Smooth muscle cell of the brain vasculature (primary cell): ENCODE measurements at regions not wholly inside any gene's neighbourhood (a gene's known extent, or its start where the extent isn't known, plus 50 kb on each side); places are given as distances from the start of the nearest gene placed in this dataset.

Experiments used
- DNase-seq: peaks from one replicate; pipeline ENCODE4 v3.0.0-alpha.2; 2012; ENCODE audit warnings: low read depth, low spot score

GRCh38 chr3:110804856-110805255, 266.8 kb upstream of the NECTIN3 start:
- no peak for DNase-seq

DNA sequence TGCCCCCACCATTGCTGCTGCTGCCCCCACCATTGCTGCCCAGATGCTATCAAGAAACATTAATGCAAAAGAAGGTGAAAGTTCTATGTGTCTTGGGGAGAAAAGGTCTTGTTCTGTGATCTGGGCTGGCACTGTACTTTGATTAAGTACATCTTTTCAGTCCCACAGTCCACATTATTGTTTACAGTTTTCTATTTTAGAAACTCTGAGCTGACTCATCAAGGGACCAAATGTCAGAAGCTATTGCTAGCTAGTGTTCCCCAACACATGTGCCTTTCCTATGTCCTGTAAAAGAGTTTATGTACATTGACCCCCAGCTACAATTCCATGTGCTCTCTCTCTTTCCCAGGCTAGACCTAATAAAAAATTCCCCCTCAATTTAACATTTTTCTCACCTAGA, 264.7 kb upstream of the NECTIN3 start:
- DNase-seq: no peak

- no peak for DNase-seq
These were observed 263.0 kb upstream of the NECTIN3 start for GRCh38 chr3:110808630-110809029.

- DNase-seq: no peak
These were observed 261.3 kb upstream of the NECTIN3 start for GRCh38 chr3:110810356-110810755.

- no peak for DNase-seq
These were observed 260.6 kb upstream of the NECTIN3 start for GRCh38 chr3:110811050-110811449.

DNA sequence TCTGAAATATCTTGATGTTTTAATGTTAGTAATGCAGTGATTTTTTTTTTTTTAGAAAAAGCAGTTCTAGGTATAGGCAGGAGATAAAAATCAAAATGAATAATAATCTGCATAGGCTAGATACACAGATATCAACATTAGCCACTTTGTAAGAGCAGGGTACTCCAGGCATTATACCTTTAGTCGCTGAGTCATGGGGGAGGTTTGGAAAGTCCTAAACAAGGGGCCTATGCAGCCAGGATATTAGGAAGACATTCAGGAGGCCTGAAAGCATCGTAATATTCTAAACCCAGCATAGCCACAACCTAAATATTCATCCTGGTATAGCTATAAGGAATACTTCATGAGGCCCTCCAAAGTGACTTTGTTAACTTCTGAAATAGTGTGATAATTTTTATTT, 258.1 kb upstream of the NECTIN3 start:
- no peak for DNase-seq

DNA sequence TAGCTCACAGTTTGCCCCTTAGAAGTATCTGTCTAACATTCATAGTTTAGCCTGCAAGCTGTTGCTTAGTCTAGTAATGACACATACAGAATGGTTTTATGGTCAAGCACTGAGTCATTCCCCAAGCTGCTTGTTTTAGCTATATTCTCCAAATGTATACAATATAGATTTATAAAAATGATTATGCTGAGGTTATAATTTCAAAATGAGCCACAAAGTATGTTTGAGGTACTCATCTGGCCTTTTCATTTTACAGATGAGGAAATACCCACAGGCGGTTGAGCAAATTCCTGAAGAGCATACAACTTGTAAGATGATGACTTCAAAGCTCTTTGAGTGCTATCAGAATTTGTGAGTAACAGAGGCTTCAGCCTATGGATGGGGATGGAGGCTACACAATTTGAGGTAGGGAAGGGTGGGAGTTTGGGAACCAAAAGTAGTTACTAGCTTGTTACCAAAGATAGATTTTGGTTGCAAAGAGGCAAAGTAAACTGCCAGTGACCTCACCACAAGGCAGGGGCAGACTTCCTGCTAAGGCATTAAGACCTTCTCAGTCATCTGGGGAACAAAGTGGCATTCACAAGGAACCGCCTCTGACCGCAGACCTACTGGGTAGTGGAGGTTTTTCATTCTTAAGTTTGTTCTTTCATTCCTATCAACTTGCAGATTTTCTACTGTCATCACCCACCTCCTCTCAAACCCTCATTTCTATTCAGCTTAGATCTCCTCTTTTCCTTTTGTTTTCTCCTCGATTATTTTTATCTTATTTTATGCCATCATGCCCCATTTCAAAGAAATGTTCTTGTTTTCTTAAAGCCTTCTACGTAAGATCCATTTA, 257.2 kb upstream of the NECTIN3 start:
- peak; percentile 47 for DNase-seq

- DNase-seq: peak; percentile 41
These were observed 256.5 kb upstream of the NECTIN3 start for GRCh38 chr3:110815008-110815583.

GRCh38 chr3:110816008-110816407, 255.6 kb upstream of the NECTIN3 start:
- no peak for DNase-seq

DNA sequence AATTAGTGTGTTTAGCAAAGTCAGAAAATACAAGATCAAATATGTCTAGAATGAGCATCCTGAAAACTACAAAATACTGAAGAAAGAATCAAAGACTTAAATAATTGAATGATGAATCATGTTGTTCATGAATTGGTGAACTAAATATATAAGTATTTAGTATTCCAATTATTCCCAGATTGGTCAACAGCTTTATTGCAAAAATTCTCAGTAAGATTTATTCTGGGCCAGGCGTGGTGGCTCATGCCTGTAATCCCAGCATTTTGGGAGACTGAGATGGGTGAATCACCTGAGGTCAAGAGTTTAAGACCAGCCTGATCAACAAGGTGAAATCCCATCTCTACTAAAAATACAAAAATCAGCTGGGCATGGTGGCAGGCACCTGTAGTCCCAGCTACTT, 250.0 kb upstream of the NECTIN3 start:
- DNase-seq: no peak

DNA sequence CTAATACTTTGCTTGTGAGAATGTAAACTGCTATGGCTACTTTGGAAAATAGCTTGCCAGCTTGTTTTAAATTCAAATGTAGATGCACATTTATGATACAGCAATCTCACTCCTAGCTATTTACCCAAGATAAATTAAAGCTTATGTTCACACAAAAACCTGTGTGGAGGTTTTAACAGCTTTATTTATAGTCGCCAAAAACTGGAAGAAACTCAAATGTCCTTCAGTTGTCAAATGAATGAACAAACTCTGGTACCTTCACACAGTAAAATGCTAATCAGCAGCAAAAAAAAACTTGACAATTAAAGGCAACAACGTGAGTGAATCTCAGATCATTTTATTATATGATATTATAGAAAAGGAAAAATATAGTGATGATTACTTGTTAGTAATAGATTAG, 248.6 kb upstream of the NECTIN3 start:
- DNase-seq: no peak

DNA sequence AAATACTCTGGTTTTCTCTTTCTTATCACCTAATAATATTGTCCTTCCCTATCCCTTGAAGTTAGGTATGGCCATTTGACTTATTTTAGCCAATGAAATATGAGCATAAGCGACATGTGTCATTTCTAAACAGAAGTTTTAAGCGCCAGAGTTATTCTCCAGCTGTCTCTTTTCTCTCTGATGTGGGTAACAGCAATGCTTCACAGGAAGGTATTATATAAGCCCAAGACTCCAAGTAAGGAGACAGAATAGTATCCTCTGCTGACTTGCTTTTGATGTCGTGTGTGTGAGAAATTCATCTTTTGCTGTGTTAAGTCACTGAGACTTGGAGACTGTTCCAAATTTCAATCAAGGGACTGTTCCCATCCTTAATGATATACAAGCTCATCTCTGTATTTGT, 224.6 kb upstream of the NECTIN3 start:
- no peak for DNase-seq

DNA sequence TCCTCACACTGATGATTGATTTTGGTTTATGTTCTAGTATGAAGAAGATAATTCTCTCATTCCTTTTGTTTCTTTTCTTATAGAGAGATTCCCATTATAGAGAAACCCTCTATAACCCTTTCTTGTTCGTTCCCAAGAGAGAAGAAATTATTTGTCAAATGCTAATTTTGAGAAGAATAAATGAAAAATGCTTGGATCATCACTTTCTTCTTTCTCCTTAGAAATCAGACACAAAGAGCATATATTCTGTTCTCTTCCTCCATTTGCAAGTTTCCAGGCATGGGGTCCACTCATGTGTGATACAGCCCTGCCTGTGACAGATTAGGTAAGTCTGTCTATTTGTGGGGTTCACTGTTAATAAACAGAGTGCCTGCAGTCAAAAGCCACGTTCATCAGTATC, 222.6 kb upstream of the NECTIN3 start:
- DNase-seq: no peak

- DNase-seq: no peak
These were observed 219.9 kb upstream of the NECTIN3 start for GRCh38 chr3:110851736-110852135.

DNA sequence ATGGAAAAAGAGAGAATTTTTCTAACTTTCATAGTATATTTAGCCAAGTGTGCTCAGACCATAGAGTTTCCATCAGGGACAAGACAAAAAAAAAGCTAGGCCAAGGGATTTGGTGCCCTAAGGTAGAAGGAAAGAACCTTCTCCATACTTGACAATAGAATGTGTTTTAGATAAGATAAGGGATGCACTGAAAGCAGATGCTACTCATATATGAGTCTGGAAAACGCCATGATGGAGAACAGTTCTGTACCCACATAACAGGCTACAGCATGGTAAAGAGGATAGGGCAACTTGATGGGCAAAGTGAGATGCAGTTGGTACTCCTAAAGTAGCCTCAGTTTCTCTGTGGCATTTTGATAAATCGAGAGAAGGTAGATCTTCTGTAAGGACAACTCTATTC, 216.4 kb upstream of the NECTIN3 start:
- DNase-seq: no peak

GRCh38 chr3:110856916-110857315, 214.7 kb upstream of the NECTIN3 start:
- DNase-seq: no peak

- no peak for DNase-seq
These were observed 213.1 kb upstream of the NECTIN3 start for GRCh38 chr3:110858549-110858948.

DNA sequence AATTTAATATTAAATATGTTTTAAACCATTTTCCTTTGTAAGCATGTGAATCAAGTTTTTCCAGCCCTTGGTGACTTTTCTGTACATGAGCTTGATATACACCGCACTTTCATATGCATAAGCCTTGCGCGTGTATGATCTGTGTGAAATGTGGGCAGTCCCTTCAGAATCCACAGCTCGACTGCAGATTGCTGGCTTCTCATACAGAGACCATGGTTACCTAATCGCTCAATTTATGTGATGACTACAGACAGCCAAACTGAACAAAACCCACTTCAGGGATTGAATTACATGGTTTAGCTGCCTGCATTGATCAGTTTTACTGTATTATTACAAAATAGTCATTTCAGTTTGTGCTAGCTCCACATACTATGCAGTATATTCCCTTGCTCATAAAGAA, 212.3 kb upstream of the NECTIN3 start:
- DNase-seq: no peak

DNA sequence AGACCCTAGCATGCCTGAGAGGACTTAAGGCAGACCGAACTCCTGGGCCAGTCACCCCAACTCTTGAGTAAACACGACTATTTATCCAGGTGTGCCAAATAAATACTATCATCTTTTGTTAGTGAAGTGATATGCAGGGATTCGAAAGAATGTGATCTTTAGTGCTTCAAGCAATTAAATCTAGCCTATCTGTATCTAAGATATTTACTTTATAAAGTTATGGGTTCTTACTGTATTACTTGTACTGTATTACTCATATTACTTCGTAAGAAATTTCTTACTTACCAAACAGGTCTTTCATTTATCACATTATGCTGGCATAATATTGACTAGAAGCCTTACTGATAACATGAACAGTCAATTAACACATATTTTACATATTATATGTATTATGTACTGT, 211.6 kb upstream of the NECTIN3 start:
- DNase-seq: no peak

- no peak for DNase-seq
These were observed 205.7 kb upstream of the NECTIN3 start for GRCh38 chr3:110865934-110866333.

- DNase-seq: no peak
These were observed 203.5 kb upstream of the NECTIN3 start for GRCh38 chr3:110868106-110868505.

DNA sequence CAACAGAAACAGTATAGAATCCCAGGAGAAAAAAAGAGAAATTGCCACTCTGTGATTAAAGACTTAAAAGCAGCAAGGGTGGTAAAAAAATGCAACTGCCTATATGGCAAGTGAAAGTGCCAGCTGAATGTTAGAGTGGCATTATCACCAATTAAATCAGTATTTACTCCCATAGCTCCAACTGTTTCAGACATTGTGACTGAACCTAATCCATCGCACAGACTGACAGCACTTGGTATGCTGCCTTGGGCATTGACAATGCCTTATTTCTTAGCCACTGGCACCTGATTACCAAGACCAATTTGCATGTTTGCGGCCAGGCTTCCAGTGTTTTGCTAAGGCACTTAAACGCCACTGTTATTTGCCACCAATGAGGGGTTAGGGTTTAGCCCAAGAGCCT, 201.9 kb upstream of the NECTIN3 start:
- no peak for DNase-seq

- DNase-seq: no peak
These were observed 199.7 kb upstream of the NECTIN3 start for GRCh38 chr3:110871869-110872268.

- DNase-seq: no peak
These were observed 192.9 kb upstream of the NECTIN3 start for GRCh38 chr3:110878692-110879091.
